ENCODE measurements at regions not wholly inside any gene's neighbourhood (a gene's known extent, or its start where the extent isn't known, plus 50 kb on each side); places are given as distances from the start of the nearest gene placed in this dataset.

- no peaks in the 10 kb centered on the region for H3K4me1 ChIP-seq
- H3K27me3 ChIP-seq: no peaks in the 10 kb centered on the region
- no peaks in the 10 kb centered on the region for H3K9me3 ChIP-seq
- no peak overlapping the region for H3K4me3 ChIP-seq
- TF ChIP-seq, protein P1, sequence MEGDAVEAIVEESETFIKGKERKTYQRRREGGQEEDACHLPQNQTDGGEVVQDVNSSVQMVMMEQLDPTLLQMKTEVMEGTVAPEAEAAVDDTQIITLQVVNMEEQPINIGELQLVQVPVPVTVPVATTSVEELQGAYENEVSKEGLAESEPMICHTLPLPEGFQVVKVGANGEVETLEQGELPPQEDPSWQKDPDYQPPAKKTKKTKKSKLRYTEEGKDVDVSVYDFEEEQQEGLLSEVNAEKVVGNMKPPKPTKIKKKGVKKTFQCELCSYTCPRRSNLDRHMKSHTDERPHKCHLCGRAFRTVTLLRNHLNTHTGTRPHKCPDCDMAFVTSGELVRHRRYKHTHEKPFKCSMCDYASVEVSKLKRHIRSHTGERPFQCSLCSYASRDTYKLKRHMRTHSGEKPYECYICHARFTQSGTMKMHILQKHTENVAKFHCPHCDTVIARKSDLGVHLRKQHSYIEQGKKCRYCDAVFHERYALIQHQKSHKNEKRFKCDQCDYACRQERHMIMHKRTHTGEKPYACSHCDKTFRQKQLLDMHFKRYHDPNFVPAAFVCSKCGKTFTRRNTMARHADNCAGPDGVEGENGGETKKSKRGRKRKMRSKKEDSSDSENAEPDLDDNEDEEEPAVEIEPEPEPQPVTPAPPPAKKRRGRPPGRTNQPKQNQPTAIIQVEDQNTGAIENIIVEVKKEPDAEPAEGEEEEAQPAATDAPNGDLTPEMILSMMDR (IDR thresholded peaks at IDR 0.05): no peak
- no peak for TF ChIP-seq POLR2A (IDR thresholded peaks at IDR 0.05)
- H3K27ac ChIP-seq: no peak overlapping the region
- no peak for DNase-seq
- no peaks in the 10 kb centered on the region for H3K36me3 ChIP-seq
- intact Hi-C loops (cut with DNase I; ENCODE audit: low total_unique reads): no loop called here
Measured at GRCh38 chr6:113739041-113739655, 118.0 kb upstream of the MARCKS start.

GRCh38 chr6:113741651-113742050 lies 115.5 kb upstream of the MARCKS start:
- TF ChIP-seq, protein P1 (IDR thresholded peaks at IDR 0.05): no peak
- TF ChIP-seq POLR2A (IDR thresholded peaks at IDR 0.05): no peak
- intact Hi-C loops (cut with DNase I; ENCODE audit: low total_unique reads): no loop called here
- DNase-seq: no peak
- no peaks in the 10 kb centered on the region for H3K9me3 ChIP-seq
- no peak overlapping the region for H3K27ac ChIP-seq
- H3K36me3 ChIP-seq: no peaks in the 10 kb centered on the region
- no peaks in the 10 kb centered on the region for H3K4me1 ChIP-seq
- no peaks in the 10 kb centered on the region for H3K27me3 ChIP-seq
- no peak overlapping the region for H3K4me3 ChIP-seq

DNA sequence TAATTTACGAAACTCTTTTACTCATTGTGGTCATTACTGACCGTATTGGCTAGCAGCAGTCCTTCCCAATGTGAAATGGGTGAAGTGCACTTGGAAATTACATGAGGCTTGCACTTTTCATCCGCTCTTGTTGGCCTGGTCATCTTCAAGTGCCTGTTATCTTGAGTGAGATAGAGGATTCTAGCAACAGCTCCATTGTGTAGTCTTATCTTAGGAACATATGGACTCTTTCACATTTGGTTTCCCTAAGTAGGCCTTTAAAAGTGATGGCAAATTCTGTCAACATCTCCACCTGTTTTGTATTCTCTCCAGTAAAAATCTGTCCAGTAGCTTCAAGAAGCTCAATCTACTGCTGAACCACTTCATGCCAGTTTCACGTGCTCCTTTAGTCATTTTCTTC lies 114.8 kb upstream of the MARCKS start:
- Histone ChIP-seq H3K4me1 (no peaks in the 10 kb centered on the region), H3K27ac (no peak overlapping the region), H3K4me3 (no peak overlapping the region), H3K9me3 (no peaks in the 10 kb centered on the region), H3K36me3 (no peaks in the 10 kb centered on the region), H3K27me3 (no peaks in the 10 kb centered on the region)
- intact Hi-C loops (cut with DNase I; ENCODE audit: low total_unique reads): no loop called here
- no peak for DNase-seq
- TF ChIP-seq, protein P1 (IDR thresholded peaks at IDR 0.05): no peak
- no peak for TF ChIP-seq POLR2A (IDR thresholded peaks at IDR 0.05)

DNA sequence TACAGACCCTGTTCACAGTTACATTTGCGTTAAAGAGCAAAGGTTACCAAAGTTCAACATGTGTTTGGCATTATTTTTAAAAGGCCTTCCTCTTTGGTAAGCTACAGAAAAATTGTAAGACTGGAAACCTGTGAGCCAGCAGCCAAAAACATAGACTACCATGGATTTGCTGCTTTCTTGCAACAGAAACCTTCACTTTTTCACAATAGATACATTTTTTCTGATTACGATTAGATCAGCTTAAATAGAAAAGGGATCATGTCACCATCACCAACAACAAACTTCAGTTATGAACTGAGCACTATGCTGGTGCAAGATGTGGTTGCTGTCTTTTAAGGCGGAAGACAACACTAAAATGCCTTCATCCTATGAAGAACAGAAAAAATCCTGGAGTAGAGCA lies 112.3 kb upstream of the MARCKS start:
- H3K4me1 ChIP-seq: no peaks in the 10 kb centered on the region
- no peak for DNase-seq
- no peaks in the 10 kb centered on the region for H3K27me3 ChIP-seq
- no peak overlapping the region for H3K27ac ChIP-seq
- no peaks in the 10 kb centered on the region for H3K9me3 ChIP-seq
- TF ChIP-seq POLR2A (IDR thresholded peaks at IDR 0.05): no peak
- TF ChIP-seq, protein P1 (IDR thresholded peaks at IDR 0.05): no peak
- no peak overlapping the region for H3K4me3 ChIP-seq
- intact Hi-C loops (cut with DNase I; ENCODE audit: low total_unique reads): no loop called here
- H3K36me3 ChIP-seq: no peaks in the 10 kb centered on the region

DNA sequence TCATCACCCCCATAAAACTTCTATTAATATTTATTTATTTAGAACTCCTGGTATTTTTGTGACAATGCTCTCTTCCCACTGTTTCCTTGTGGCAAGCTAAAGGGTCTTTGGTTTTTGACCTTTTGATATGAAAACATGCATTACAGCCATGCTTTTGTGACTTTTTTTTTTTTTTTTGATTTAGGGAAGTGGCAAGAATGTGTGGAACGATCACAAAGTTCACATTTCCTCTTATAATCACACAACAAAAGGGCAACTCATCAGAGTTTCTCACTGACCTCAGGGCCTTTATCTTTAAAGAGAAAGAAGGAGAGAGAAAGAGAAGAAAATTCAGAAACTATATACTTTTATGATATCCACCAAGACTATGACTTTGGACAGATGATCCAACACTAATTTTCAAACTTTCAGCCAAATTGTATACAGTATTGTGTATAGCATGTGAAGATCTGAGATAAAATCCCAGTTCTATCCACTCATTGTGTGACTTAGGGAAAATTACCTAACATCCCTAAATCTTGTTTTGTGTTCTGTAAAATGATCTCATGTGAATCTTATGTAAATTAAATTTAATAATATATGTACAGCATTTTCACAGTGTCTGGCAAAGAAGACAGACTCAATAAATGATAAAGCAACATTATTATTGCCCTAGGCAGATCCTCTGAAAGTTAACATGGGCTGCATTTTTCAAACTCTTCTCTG lies 106.8 kb upstream of the MARCKS start:
- intact Hi-C loops (cut with DNase I; ENCODE audit: low total_unique reads): no loop called here
- H3K4me1 ChIP-seq: no peaks in the 10 kb centered on the region
- no peak for TF ChIP-seq POLR2A (IDR thresholded peaks at IDR 0.05)
- TF ChIP-seq, protein P1 (IDR thresholded peaks at IDR 0.05): no peak

More for the DNA sequence above, 106.8 kb upstream of the MARCKS start:
- Histone ChIP-seq H3K36me3 (no peaks in the 10 kb centered on the region), H3K27me3 (no peaks in the 10 kb centered on the region), H3K4me3 (no peak overlapping the region), H3K27ac (no peak overlapping the region), H3K9me3 (no peaks in the 10 kb centered on the region)
- no peak for DNase-seq
